OCI-LY7 (cell line): ENCODE measurements at regions not wholly inside any gene's neighbourhood (a gene's known extent, or its start where the extent isn't known, plus 50 kb on each side); places are given as distances from the start of the nearest gene placed in this dataset.

Experiments used
- CTCF ChIP-seq: fragments of 200-600 bp; sonication (generic); conservative IDR thresholded peaks from 2 replicates; pipeline ENCODE4 v1.5.1; 2014; ENCODE audit warnings: mild to moderate bottlenecking, antibody characterized with exemption, low read length, moderate library complexity, mixed read lengths
- EZH2phosphoT487 ChIP-seq: fragments of 200-600 bp; sonication (generic); IDR thresholded peaks from 2 replicates; pipeline ENCODE4 v1.6.1; 2018; ENCODE audit warnings: low read depth, borderline replicate concordance, mild to moderate bottlenecking, mixed run types, antibody characterized with exemption, low read length, moderate library complexity, mixed read lengths

GRCh38 chr6:130671119-130671518 lies 156.1 kb upstream of the SMLR1 start:
- TF ChIP-seq CTCF (no peak), EZH2phosphoT487 (no peak)
